ENCODE measurements at regions not wholly inside any gene's neighbourhood (a gene's known extent, or its start where the extent isn't known, plus 50 kb on each side); places are given as distances from the start of the nearest gene placed in this dataset.

GRCh38 chr11:91433284-91434010 is 791.2 kb upstream of the FAT3 start:
- Histone ChIP-seq H3K9me3 (ENCODE audit: control insufficient read depth, low read length) (no peaks in the 10 kb centered on the region), H2AFZ (ENCODE audit: low read depth, low read length) (no peak overlapping the region), H3K9ac (ENCODE audit: low read length) (no peak overlapping the region), H2AK5ac (ENCODE audit: low read length, severe bottlenecking) (no peak overlapping the region), H2BK15ac (ENCODE audit: low read depth, poor library complexity, severe bottlenecking) (no peak overlapping the region), H3K14ac (ENCODE audit: low read length in 2 of 2) (no peak overlapping the region), H3K4ac (ENCODE audit: low read depth in 1 of 2, low read length in 2 of 2) (no peak overlapping the region), H3K27me3 (ENCODE audit: control insufficient read depth in 1 of 2, insufficient read depth in 1 of 2, low read length in 2 of 2) (no peaks in the 10 kb centered on the region), H3K4me2 (ENCODE audit: low read length, poor library complexity, severe bottlenecking) (no peak overlapping the region), H3K23ac (ENCODE audit: low read length in 2 of 2) (no peak overlapping the region), H3K27ac (ENCODE audit: low read length, poor library complexity, severe bottlenecking) (no peak overlapping the region), H3K18ac (ENCODE audit: low read depth in 1 of 2, low read length in 2 of 2) (no peak overlapping the region), H4K91ac (ENCODE audit: low read length) (no peak overlapping the region), H3K4me3 (ENCODE audit: insufficient read depth in 1 of 2, low read depth in 1 of 2, low read length in 2 of 2) (no peak overlapping the region), H3K79me1 (replicated peaks; ENCODE audit: low read length, poor library complexity, severe bottlenecking) (no peaks in the 10 kb centered on the region), H2BK120ac (ENCODE audit: low read depth, low read length) (no peak overlapping the region), H3K4me1 (ENCODE audit: control insufficient read depth, insufficient read depth, low read depth, low read length) (no peaks in the 10 kb centered on the region), H4K8ac (ENCODE audit: low read length) (no peak overlapping the region), H3K36me3 (ENCODE audit: control insufficient read depth in 1 of 2, insufficient read depth in 2 of 2, low read depth in 1 of 2, low read length in 2 of 2) (no peaks in the 10 kb centered on the region), H2BK5ac (ENCODE audit: low read depth, low read length, poor library complexity, severe bottlenecking) (no peak overlapping the region), H2BK12ac (ENCODE audit: low read length in 2 of 2) (no peak overlapping the region)
- WGBS, result 76% methylated on average over 8 of the region's 8 CpGs
- DNase-seq, result no peak

- H4K8ac ChIP-seq (ENCODE audit: low read length), result no peak overlapping the region
- no peaks in the 10 kb centered on the region for H3K79me1 ChIP-seq (replicated peaks; ENCODE audit: low read length, poor library complexity, severe bottlenecking)
- H4K91ac ChIP-seq (ENCODE audit: low read length), result no peak overlapping the region
- no peak overlapping the region for H3K4me2 ChIP-seq (ENCODE audit: low read length, poor library complexity, severe bottlenecking)
- H3K4me1 ChIP-seq (ENCODE audit: control insufficient read depth, insufficient read depth, low read depth, low read length), result no peaks in the 10 kb centered on the region
- H2AK5ac ChIP-seq (ENCODE audit: low read length, severe bottlenecking), result no peak overlapping the region
- no peak overlapping the region for H3K14ac ChIP-seq (ENCODE audit: low read length in 2 of 2)
- no peak overlapping the region for H2BK120ac ChIP-seq (ENCODE audit: low read depth, low read length)
- DNase-seq, result no peak
- H2AFZ ChIP-seq (ENCODE audit: low read depth, low read length), result no peak overlapping the region
- no peak overlapping the region for H3K23ac ChIP-seq (ENCODE audit: low read length in 2 of 2)
- no peak overlapping the region for H2BK15ac ChIP-seq (ENCODE audit: low read depth, poor library complexity, severe bottlenecking)
- no peak overlapping the region for H2BK5ac ChIP-seq (ENCODE audit: low read depth, low read length, poor library complexity, severe bottlenecking)
- no peak overlapping the region for H3K9ac ChIP-seq (ENCODE audit: low read length)
- H3K36me3 ChIP-seq (ENCODE audit: control insufficient read depth in 1 of 2, insufficient read depth in 2 of 2, low read depth in 1 of 2, low read length in 2 of 2), result no peaks in the 10 kb centered on the region
- no peak overlapping the region for H3K27ac ChIP-seq (ENCODE audit: low read length, poor library complexity, severe bottlenecking)
- no peak overlapping the region for H3K18ac ChIP-seq (ENCODE audit: low read depth in 1 of 2, low read length in 2 of 2)
- H2BK12ac ChIP-seq (ENCODE audit: low read length in 2 of 2), result no peak overlapping the region
- WGBS, result 62% methylated on average over 3 of the region's 3 CpGs
- no peaks in the 10 kb centered on the region for H3K27me3 ChIP-seq (ENCODE audit: control insufficient read depth in 1 of 2, insufficient read depth in 1 of 2, low read length in 2 of 2)
- no peak overlapping the region for H3K4me3 ChIP-seq (ENCODE audit: insufficient read depth in 1 of 2, low read depth in 1 of 2, low read length in 2 of 2)
- H3K9me3 ChIP-seq (ENCODE audit: control insufficient read depth, low read length), result peaks cover 2% of the 10 kb centered on the region
- H3K4ac ChIP-seq (ENCODE audit: low read depth in 1 of 2, low read length in 2 of 2), result no peak overlapping the region
These were observed 803.0 kb upstream of the FAT3 start for GRCh38 chr11:91421641-91422040.

DNA sequence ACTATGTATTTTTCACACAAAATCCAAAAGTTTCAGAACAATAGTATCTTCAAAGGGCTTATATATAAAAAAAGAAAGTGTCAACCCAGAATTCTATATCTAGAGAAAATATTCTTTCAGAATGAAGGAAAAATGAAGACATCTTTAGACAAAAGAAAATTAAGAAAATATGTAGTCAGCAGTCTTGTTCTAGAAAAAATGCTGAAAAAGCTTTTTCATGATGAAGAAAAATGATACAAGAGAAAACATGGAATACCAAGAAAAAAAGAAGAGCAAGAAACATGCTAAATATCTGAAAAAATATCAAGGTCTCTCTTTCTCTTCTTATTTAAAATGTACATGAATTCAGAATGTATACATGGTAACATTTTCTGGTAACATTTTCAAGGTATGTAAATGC is 816.8 kb upstream of the FAT3 start:
- Histone ChIP-seq H3K4me3 (ENCODE audit: insufficient read depth in 1 of 2, low read depth in 1 of 2, low read length in 2 of 2) (no peak overlapping the region), H2BK120ac (ENCODE audit: low read depth, low read length) (no peak overlapping the region), H2AFZ (ENCODE audit: low read depth, low read length) (no peak overlapping the region), H2BK15ac (ENCODE audit: low read depth, poor library complexity, severe bottlenecking) (no peak overlapping the region), H4K8ac (ENCODE audit: low read length) (no peak overlapping the region), H3K14ac (ENCODE audit: low read length in 2 of 2) (no peak overlapping the region), H2BK12ac (ENCODE audit: low read length in 2 of 2) (no peak overlapping the region), H3K18ac (ENCODE audit: low read depth in 1 of 2, low read length in 2 of 2) (no peak overlapping the region), H3K9ac (ENCODE audit: low read length) (no peak overlapping the region), H3K27ac (ENCODE audit: low read length, poor library complexity, severe bottlenecking) (no peak overlapping the region), H2AK5ac (ENCODE audit: low read length, severe bottlenecking) (no peak overlapping the region), H3K9me3 (ENCODE audit: control insufficient read depth, low read length) (peaks cover 3% of the 10 kb centered on the region), H3K27me3 (ENCODE audit: control insufficient read depth in 1 of 2, insufficient read depth in 1 of 2, low read length in 2 of 2) (no peaks in the 10 kb centered on the region), H3K79me1 (replicated peaks; ENCODE audit: low read length, poor library complexity, severe bottlenecking) (no peaks in the 10 kb centered on the region), H4K91ac (ENCODE audit: low read length) (no peak overlapping the region), H3K23ac (ENCODE audit: low read length in 2 of 2) (no peak overlapping the region), H3K4ac (ENCODE audit: low read depth in 1 of 2, low read length in 2 of 2) (no peak overlapping the region), H3K4me2 (ENCODE audit: low read length, poor library complexity, severe bottlenecking) (no peak overlapping the region), H2BK5ac (ENCODE audit: low read depth, low read length, poor library complexity, severe bottlenecking) (no peak overlapping the region), H3K36me3 (ENCODE audit: control insufficient read depth in 1 of 2, insufficient read depth in 2 of 2, low read depth in 1 of 2, low read length in 2 of 2) (no peaks in the 10 kb centered on the region), H3K4me1 (ENCODE audit: control insufficient read depth, insufficient read depth, low read depth, low read length) (no peaks in the 10 kb centered on the region)
- no peak for DNase-seq

DNA sequence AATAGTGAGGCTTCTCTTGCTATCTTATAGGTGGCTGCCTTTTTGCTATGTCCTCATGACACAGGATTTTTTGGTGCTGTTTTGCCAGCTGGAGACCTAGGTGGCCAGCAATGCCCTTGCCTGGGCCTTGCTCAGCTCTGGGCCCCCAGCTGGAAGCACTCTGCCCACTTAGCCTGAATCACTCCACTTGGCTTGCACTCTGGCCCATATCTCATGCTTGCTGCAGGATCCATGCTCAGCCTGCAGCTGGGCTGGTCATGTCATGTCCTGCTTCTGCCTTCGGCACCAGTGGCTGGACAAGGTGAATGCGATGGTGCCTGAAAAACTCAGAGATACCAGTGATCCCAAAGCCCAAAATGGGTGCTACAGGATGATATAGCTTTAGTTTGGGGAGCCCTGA is 818.6 kb upstream of the FAT3 start:
- no peak overlapping the region for H3K27ac ChIP-seq (ENCODE audit: low read length, poor library complexity, severe bottlenecking)
- no peaks in the 10 kb centered on the region for H3K79me1 ChIP-seq (replicated peaks; ENCODE audit: low read length, poor library complexity, severe bottlenecking)
- H4K8ac ChIP-seq (ENCODE audit: low read length), result no peak overlapping the region
- 89% methylated on average over 2 of the region's 2 CpGs for WGBS
- H3K9me3 ChIP-seq (ENCODE audit: control insufficient read depth, low read length), result peaks cover 3% of the 10 kb centered on the region
- no peak for DNase-seq
- H2BK5ac ChIP-seq (ENCODE audit: low read depth, low read length, poor library complexity, severe bottlenecking), result no peak overlapping the region
- no peak overlapping the region for H2AFZ ChIP-seq (ENCODE audit: low read depth, low read length)
- no peak overlapping the region for H2BK12ac ChIP-seq (ENCODE audit: low read length in 2 of 2)
- H3K4me1 ChIP-seq (ENCODE audit: control insufficient read depth, insufficient read depth, low read depth, low read length), result no peaks in the 10 kb centered on the region
- no peak overlapping the region for H4K91ac ChIP-seq (ENCODE audit: low read length)
- no peak overlapping the region for H3K23ac ChIP-seq (ENCODE audit: low read length in 2 of 2)
- H3K36me3 ChIP-seq (ENCODE audit: control insufficient read depth in 1 of 2, insufficient read depth in 2 of 2, low read depth in 1 of 2, low read length in 2 of 2), result no peaks in the 10 kb centered on the region
- no peak overlapping the region for H2BK120ac ChIP-seq (ENCODE audit: low read depth, low read length)
- H2BK15ac ChIP-seq (ENCODE audit: low read depth, poor library complexity, severe bottlenecking), result no peak overlapping the region
- no peak overlapping the region for H3K14ac ChIP-seq (ENCODE audit: low read length in 2 of 2)
- no peak overlapping the region for H3K4me3 ChIP-seq (ENCODE audit: insufficient read depth in 1 of 2, low read depth in 1 of 2, low read length in 2 of 2)
- H3K4me2 ChIP-seq (ENCODE audit: low read length, poor library complexity, severe bottlenecking), result no peak overlapping the region
- H2AK5ac ChIP-seq (ENCODE audit: low read length, severe bottlenecking), result no peak overlapping the region
- H3K27me3 ChIP-seq (ENCODE audit: control insufficient read depth in 1 of 2, insufficient read depth in 1 of 2, low read length in 2 of 2), result no peaks in the 10 kb centered on the region
- H3K9ac ChIP-seq (ENCODE audit: low read length), result no peak overlapping the region
- H3K18ac ChIP-seq (ENCODE audit: low read depth in 1 of 2, low read length in 2 of 2), result no peak overlapping the region
- no peak overlapping the region for H3K4ac ChIP-seq (ENCODE audit: low read depth in 1 of 2, low read length in 2 of 2)

All from mesenchymal stem cell (in vitro differentiated cells and primary cell).